ENCODE measurements at regions not wholly inside any gene's neighbourhood (a gene's known extent, or its start where the extent isn't known, plus 50 kb on each side); places are given as distances from the start of the nearest gene placed in this dataset.

DNA sequence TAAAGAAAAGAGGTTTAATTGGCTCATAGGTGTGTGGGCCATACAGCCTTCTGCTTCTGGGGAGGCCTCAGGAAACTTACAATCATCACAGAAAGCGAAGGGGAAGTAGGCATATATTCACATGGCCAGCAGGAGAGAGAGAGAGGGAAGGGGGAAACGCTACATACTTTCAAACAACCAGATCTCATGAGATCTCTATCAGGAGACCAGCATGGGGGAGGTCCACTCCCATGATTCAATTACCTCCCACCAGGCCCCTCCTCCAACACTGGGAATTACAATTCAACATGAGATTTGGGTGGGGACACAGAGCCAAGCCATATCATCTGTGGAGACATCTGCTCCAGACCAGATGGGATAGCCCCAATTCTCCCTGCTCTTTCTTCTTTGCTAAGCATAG lies 866.0 kb downstream of the BRD1 start:
- WGBS, 2 donors, result 75 to 85% methylated on average over 2 of the region's 2 CpGs
- Histone ChIP-seq H3K36me3 (no peaks in the 10 kb centered on the region), H3K4me3 (no peak overlapping the region), H3K9me3 (no peaks in the 10 kb centered on the region), H3K4me1 (no peaks in the 10 kb centered on the region), H3K27ac (no peak overlapping the region), H3K27me3 (peaks cover 0 to 22% (median 0%) of the 10 kb centered on the region in 3 donors)
- intact Hi-C loops (cut with DNase I), result no loop called here
- no peak for DNase-seq
- TF ChIP-seq EP300 (IDR thresholded peaks at IDR 0.05) (no peak), POLR2AphosphoS5 (IDR thresholded peaks at IDR 0.05) (no peak), POLR2A (IDR thresholded peaks at IDR 0.05) (no peak)
- TF ChIP-seq, protein P1, sequence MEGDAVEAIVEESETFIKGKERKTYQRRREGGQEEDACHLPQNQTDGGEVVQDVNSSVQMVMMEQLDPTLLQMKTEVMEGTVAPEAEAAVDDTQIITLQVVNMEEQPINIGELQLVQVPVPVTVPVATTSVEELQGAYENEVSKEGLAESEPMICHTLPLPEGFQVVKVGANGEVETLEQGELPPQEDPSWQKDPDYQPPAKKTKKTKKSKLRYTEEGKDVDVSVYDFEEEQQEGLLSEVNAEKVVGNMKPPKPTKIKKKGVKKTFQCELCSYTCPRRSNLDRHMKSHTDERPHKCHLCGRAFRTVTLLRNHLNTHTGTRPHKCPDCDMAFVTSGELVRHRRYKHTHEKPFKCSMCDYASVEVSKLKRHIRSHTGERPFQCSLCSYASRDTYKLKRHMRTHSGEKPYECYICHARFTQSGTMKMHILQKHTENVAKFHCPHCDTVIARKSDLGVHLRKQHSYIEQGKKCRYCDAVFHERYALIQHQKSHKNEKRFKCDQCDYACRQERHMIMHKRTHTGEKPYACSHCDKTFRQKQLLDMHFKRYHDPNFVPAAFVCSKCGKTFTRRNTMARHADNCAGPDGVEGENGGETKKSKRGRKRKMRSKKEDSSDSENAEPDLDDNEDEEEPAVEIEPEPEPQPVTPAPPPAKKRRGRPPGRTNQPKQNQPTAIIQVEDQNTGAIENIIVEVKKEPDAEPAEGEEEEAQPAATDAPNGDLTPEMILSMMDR (IDR thresholded peaks at IDR 0.05), result no peak

DNA sequence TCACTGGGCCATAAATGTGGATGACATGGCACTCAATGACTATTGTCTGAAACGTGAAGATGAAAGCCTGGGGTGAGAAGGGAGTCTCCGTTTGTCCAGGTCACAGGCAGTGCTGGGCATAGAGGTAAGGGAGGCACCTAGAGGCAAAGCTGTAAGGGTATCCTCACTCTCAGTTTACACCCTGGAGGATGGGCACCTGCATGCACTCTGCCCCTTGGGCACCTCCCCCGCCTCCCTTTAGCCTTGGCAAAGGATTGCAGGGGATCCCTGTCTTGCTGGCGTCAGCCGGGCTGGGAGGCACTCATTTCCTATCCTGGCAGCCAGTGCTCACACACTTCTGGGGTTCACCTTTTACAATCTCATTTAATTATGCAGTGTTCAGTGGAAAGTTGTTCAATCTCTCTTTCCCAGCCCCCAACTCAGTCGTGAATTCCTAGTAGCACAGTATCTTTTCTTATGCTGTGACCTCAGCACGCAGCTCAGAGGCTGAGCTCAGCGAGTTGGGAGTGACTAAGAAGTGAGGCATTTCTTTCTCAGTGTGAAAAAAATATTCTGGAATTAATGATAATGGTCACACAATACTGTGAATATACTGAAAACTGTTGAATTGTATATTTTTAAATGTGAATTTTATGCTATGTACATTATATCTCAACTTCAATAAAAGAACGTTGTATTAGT lies 866.6 kb downstream of the BRD1 start:
- WGBS, 2 donors, result 45 to 61% methylated on average over 9 of the region's 9 CpGs
- TF ChIP-seq POLR2AphosphoS5 (IDR thresholded peaks at IDR 0.05) (no peak), POLR2A (IDR thresholded peaks at IDR 0.05) (no peak), EP300 (IDR thresholded peaks at IDR 0.05) (no peak)
- TF ChIP-seq, protein P1 (IDR thresholded peaks at IDR 0.05), result no peak
- H3K27ac ChIP-seq, result no peak overlapping the region
- no peaks in the 10 kb centered on the region for H3K36me3 ChIP-seq
- intact Hi-C loops (cut with DNase I), result no loop called here
- H3K4me1 ChIP-seq, result no peaks in the 10 kb centered on the region
- no peak overlapping the region for H3K4me3 ChIP-seq
- H3K27me3 ChIP-seq, result peaks cover 0 to 22% (median 0%) of the 10 kb centered on the region in 3 donors
- H3K9me3 ChIP-seq, result no peaks in the 10 kb centered on the region
- peak; percentile 11 for DNase-seq

DNA sequence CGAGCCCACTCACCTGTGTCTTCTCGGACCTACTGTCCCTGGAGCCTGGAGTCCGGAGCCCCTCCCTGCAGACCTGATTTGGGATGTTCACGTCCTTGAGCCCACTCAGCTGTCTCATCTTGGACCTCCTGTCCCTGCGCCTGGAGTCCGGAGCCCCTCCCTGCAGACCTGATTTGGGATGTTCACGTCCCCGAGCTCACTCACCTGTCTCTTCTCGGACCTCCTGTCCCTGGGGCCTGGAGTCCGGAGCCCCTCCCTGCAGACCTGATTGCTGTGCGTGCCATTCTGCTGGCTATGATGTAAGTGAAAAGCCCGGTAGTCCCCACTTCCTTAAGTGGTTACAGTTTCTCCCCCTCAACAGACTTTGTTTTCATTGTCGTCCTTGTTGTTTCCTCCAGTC lies 867.1 kb downstream of the BRD1 start:
- no peak for DNase-seq
- no peak overlapping the region for H3K4me3 ChIP-seq
- peaks cover 0 to 22% (median 0%) of the 10 kb centered on the region in 3 donors for H3K27me3 ChIP-seq
- no peaks in the 10 kb centered on the region for H3K36me3 ChIP-seq
- intact Hi-C loops (cut with DNase I), result no loop called here
- 47 to 59% methylated on average over 13 of the region's 13 CpGs for WGBS, 2 donors
- H3K9me3 ChIP-seq, result no peaks in the 10 kb centered on the region
- H3K27ac ChIP-seq, result no peak overlapping the region
- TF ChIP-seq, protein P1 (IDR thresholded peaks at IDR 0.05), result no peak
- no peak for TF ChIP-seq POLR2A (IDR thresholded peaks at IDR 0.05)
- TF ChIP-seq EP300 (IDR thresholded peaks at IDR 0.05), result no peak
- TF ChIP-seq POLR2AphosphoS5 (IDR thresholded peaks at IDR 0.05), result no peak
- no peaks in the 10 kb centered on the region for H3K4me1 ChIP-seq

DNA sequence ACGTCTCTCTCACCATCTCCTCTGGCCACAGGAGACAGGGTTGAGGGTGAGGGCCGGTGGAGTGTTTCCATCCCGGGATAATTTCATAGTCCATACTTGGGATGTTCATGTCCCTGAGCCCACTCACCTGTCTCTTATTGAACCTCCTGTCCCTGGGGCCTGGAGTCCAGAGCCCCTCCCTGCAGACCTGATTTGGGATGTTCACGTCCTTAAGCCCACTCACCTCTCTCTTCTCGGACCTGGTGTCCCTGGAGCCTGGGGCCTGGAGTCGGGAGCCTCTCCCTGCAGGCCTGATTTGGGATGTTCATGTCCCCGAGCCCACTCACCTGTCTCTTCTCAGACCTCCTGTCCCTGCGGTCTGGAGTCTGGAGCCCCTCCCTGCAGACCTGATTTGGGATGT lies 868.2 kb downstream of the BRD1 start:
- peaks cover 0 to 31% (median 0%) of the 10 kb centered on the region in 3 donors for H3K27me3 ChIP-seq
- no peaks in the 10 kb centered on the region for H3K4me1 ChIP-seq
- H3K4me3 ChIP-seq, result no peak overlapping the region
- intact Hi-C loops (cut with DNase I), result no loop called here
- H3K36me3 ChIP-seq, result no peaks in the 10 kb centered on the region
- WGBS, 2 donors, result 81 to 86% methylated on average over 8 of the region's 8 CpGs
- no peaks in the 10 kb centered on the region for H3K9me3 ChIP-seq
- H3K27ac ChIP-seq, result no peak overlapping the region
- no peak for DNase-seq
- no peak for TF ChIP-seq POLR2A (IDR thresholded peaks at IDR 0.05)
- TF ChIP-seq POLR2AphosphoS5 (IDR thresholded peaks at IDR 0.05), result no peak
- TF ChIP-seq, protein P1 (IDR thresholded peaks at IDR 0.05), result no peak
- TF ChIP-seq EP300 (IDR thresholded peaks at IDR 0.05), result no peak

DNA sequence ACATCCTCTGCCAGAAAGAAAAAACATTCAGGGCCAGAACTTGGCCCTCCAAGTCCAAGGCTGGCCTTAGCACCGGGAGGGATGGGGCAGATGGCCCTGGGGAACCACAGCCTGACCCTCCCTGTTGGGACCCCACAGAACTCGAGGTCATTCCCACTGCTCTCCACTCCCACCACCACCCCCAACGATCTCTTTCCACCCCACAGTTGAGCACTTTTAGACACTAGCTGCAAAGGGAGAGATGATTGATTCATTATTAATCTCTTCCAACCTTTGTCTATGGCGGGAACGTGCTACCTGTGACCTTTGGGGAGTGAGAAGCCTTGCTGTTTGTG lies 869.7 kb downstream of the BRD1 start:
- H3K9me3 ChIP-seq, result no peaks in the 10 kb centered on the region
- no peaks in the 10 kb centered on the region for H3K36me3 ChIP-seq
- H3K4me3 ChIP-seq, result no peak overlapping the region
- no peak for DNase-seq
- 68 to 80% methylated on average over 5 of the region's 5 CpGs for WGBS, 2 donors
- H3K4me1 ChIP-seq, result no peaks in the 10 kb centered on the region
- intact Hi-C loops (cut with DNase I), result no loop called here
- TF ChIP-seq, protein P1 (IDR thresholded peaks at IDR 0.05), result no peak
- TF ChIP-seq EP300 (IDR thresholded peaks at IDR 0.05), result no peak
- TF ChIP-seq POLR2AphosphoS5 (IDR thresholded peaks at IDR 0.05), result no peak
- TF ChIP-seq POLR2A (IDR thresholded peaks at IDR 0.05), result no peak
- no peak overlapping the region for H3K27ac ChIP-seq
- peaks cover 0 to 32% (median 0%) of the 10 kb centered on the region in 3 donors for H3K27me3 ChIP-seq
